PC-3 (cell line): ENCODE measurements at regions not wholly inside any gene's neighbourhood (a gene's known extent, or its start where the extent isn't known, plus 50 kb on each side); places are given as distances from the start of the nearest gene placed in this dataset.

Source experiments
- ATAC-seq: fragments of 200-7000 bp; cut with Tn5 transposase; 2 replicates; pipeline ENCODE4 v1.9.1; 2020; ENCODE audit warnings: mild to moderate bottlenecking, moderate library complexity
- BruUV-seq: library from RNA; stranded (reverse); fragments of 400-500 nt; replicated peaks from 2 replicates; lab custom pipeline; 2021; lab: Mats Ljungman, UMichigan
- CTCF ChIA-PET: fragments of 300-600 bp; sonication (Branson Sonifier 250); formaldehyde crosslinking; loops from one replicate; lab custom pipeline; 2022; ENCODE audit warnings: antibody characterized with exemption; lab: Charles Lee
- POLR2A ChIA-PET: fragments of 300-600 bp; sonication (Branson Sonifier 250); formaldehyde crosslinking; loops from one replicate; lab custom pipeline; 2022; ENCODE audit warnings: antibody characterized with exemption; ENCODE audit not compliant: unreplicated experiment; lab: Charles Lee
- DNase-seq: peaks from one replicate; pipeline ENCODE4 v3.0.0-alpha.2; 2015
- H2AFZ ChIP-seq: fragments of 300-600 bp; sonication (generic); 2 replicates; pipeline ENCODE4 v1.6.0; 2016; ENCODE audit warnings: antibody characterized with exemption, low read length
- H3F3A ChIP-seq: fragments of 300-600 bp; sonication (generic); one replicate; pipeline ENCODE4 v1.6.0; 2017; ENCODE audit warnings: antibody characterized with exemption, low read length, control low read depth, mild to moderate bottlenecking; ENCODE audit not compliant: unreplicated experiment
- H3K27ac ChIP-seq: fragments of 300-600 bp; sonication (generic); 2 replicates; pipeline ENCODE4 v1.5.1; 2016; ENCODE audit warnings: mild to moderate bottlenecking, low read length
- H3K27me3 ChIP-seq: fragments of 300-600 bp; sonication (generic); 2 replicates; pipeline ENCODE4 v1.6.1; 2016; ENCODE audit warnings: low read length, mixed read lengths
- H3K36me3 ChIP-seq: fragments of 300-600 bp; sonication (generic); 2 replicates; pipeline ENCODE4 v1.6.1; 2016; ENCODE audit warnings: low read depth, mixed run types, low read length, mixed read lengths
- H3K4me1 ChIP-seq: fragments of 300-600 bp; sonication (generic); 2 replicates; pipeline ENCODE4 v1.5.1; 2016; ENCODE audit warnings: low read length; ENCODE audit not compliant: insufficient read depth
- H3K4me2 ChIP-seq: fragments of 300-600 bp; sonication (generic); 2 replicates; pipeline ENCODE4 v1.6.0; 2016; ENCODE audit warnings: low read length
- H3K4me3 ChIP-seq: fragments of 300-600 bp; sonication (generic); 2 replicates; pipeline ENCODE4 v1.5.1; 2016; ENCODE audit warnings: mild to moderate bottlenecking, low read length, mixed read lengths
- H3K79me2 ChIP-seq: fragments of 300-600 bp; sonication (generic); 2 replicates; pipeline ENCODE4 v1.6.1; 2017; ENCODE audit warnings: low read length, mixed read lengths
- H3K9ac ChIP-seq: fragments of 300-600 bp; sonication (generic); 2 replicates; pipeline ENCODE4 v1.6.0; 2016; ENCODE audit warnings: mild to moderate bottlenecking, low read length
- H3K9me2 ChIP-seq: fragments of 300-600 bp; sonication (generic); replicated peaks from 2 replicates; pipeline ENCODE4 v1.6.1; 2016; ENCODE audit warnings: mixed run types, low read length, mixed read lengths
- H3K9me3 ChIP-seq: fragments of 300-600 bp; sonication (generic); 2 replicates; pipeline ENCODE4 v1.6.1; 2016; ENCODE audit warnings: low read length, mixed read lengths
- H4K20me1 ChIP-seq: fragments of 300-600 bp; sonication (generic); 2 replicates; pipeline ENCODE4 v1.6.1; 2016; ENCODE audit warnings: low read length, mixed read lengths
- EZH2 ChIP-seq: fragments of 300-600 bp; sonication (generic); IDR thresholded peaks from one replicate; pipeline ENCODE4 v1.6.1; 2017; ENCODE audit warnings: antibody characterized with exemption, mild to moderate bottlenecking, low read length; ENCODE audit not compliant: unreplicated experiment
- EZH2phosphoT487 ChIP-seq: fragments of 300-600 bp; sonication (generic); IDR thresholded peaks from 2 replicates; pipeline ENCODE4 v1.6.1; 2018; ENCODE audit warnings: mild to moderate bottlenecking, antibody characterized with exemption, low read length, borderline replicate concordance
- intact Hi-C: fragments of 100-400 bp; cut with micrococcal nuclease; formaldehyde crosslinking; loops from 2 replicates; pipeline ENCODE4 v1.9.0; 2023
- TF ChIP-seq, protein P1 (sequence below): fragments of 300-600 bp; sonication (generic); conservative IDR thresholded peaks from 2 replicates; pipeline ENCODE4 v1.5.1; 2017; ENCODE audit warnings: antibody characterized with exemption, low read depth, mild to moderate bottlenecking, low read length

DNA sequence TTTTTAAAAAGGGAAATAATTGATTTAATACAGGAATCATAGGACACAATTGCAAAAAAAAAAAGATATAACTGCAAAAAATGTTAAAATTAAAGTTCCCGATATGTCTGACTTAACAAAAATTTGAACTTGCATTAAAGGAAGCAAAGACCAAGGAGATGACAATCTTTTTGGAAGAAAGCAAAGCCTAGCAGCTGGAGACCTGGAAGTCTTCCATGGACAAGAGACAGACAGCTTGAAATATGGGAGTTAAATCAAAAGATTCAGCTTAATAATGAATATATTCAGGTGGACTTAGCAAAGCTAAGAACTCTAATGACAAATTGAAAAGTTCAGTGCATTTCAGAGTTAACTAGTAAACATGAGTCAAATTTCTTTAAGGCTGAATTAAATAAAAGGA lies 568.7 kb upstream of the RGMB start:
- no peaks in the 10 kb centered on the region for H4K20me1 ChIP-seq
- POLR2A ChIA-PET, result no interaction called here
- no peaks in the 10 kb centered on the region for H3K9me2 ChIP-seq
- no TSS peak for BruUV-seq
- H3K9ac ChIP-seq, result no peak overlapping the region
- no peak overlapping the region for H3K4me3 ChIP-seq
- no peak overlapping the region for H3K27ac ChIP-seq
- H3K36me3 ChIP-seq, result no peaks in the 10 kb centered on the region
- CTCF ChIA-PET, result no interaction called here
- ATAC-seq, result no peak
- H3K79me2 ChIP-seq, result no peaks in the 10 kb centered on the region
- no peaks in the 10 kb centered on the region for H3K9me3 ChIP-seq
- DNase-seq, result no peak
- no peak overlapping the region for H2AFZ ChIP-seq
- TF ChIP-seq, protein P1, sequence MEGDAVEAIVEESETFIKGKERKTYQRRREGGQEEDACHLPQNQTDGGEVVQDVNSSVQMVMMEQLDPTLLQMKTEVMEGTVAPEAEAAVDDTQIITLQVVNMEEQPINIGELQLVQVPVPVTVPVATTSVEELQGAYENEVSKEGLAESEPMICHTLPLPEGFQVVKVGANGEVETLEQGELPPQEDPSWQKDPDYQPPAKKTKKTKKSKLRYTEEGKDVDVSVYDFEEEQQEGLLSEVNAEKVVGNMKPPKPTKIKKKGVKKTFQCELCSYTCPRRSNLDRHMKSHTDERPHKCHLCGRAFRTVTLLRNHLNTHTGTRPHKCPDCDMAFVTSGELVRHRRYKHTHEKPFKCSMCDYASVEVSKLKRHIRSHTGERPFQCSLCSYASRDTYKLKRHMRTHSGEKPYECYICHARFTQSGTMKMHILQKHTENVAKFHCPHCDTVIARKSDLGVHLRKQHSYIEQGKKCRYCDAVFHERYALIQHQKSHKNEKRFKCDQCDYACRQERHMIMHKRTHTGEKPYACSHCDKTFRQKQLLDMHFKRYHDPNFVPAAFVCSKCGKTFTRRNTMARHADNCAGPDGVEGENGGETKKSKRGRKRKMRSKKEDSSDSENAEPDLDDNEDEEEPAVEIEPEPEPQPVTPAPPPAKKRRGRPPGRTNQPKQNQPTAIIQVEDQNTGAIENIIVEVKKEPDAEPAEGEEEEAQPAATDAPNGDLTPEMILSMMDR, result no peak
- no peak for TF ChIP-seq EZH2
- H3K4me2 ChIP-seq, result no peak overlapping the region
- H3K4me1 ChIP-seq, result no peaks in the 10 kb centered on the region
- no peaks in the 10 kb centered on the region for H3K27me3 ChIP-seq
- H3F3A ChIP-seq, result no peaks in the 10 kb centered on the region
- intact Hi-C loops, result no loop called here

DNA sequence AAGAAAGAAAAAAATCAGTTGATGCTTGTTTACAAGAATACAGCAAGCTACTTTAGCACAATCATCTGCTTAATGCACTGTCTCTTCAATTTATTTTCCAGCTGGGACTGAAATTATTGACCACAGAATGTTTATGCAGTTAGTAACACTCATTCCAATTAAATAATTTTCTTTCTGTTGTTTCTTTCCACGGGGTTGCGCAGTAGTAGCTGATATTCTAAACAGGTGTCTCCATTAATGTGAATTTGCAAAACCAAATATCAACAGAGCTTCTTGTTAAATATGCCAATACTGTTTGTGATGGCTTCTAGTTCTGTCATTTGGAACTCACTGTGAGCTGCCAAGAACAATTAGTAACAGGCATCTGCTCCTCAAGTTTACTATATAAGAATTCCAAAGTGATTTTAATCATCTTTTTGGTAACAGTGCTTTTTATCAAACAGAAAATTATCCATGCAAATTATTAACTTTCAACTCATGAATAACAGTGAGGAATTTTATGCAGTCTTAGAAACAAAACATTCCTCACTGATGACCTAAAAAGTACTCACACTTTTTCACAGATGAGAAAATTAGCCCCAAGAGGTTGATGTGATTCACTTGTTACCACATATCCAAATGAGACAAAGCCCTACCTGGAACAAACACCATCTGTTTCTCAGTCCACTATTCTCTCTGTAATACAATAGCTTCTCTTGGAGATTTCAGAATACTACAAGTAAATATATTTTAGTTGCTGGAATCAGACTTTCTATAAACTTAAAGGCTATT lies 567.6 kb upstream of the RGMB start:
- H3K27me3 ChIP-seq, result no peaks in the 10 kb centered on the region
- no peak for ATAC-seq
- H2AFZ ChIP-seq, result no peak overlapping the region
- ChIA-PET CTCF (no interaction called here), POLR2A (no interaction called here)
- no peak for TF ChIP-seq EZH2
- TF ChIP-seq, protein P1, result no peak
- H3K79me2 ChIP-seq, result no peaks in the 10 kb centered on the region
- H3K4me1 ChIP-seq, result no peaks in the 10 kb centered on the region
- no peaks in the 10 kb centered on the region for H3K9me3 ChIP-seq
- H3K27ac ChIP-seq, result no peak overlapping the region
- H3K4me3 ChIP-seq, result no peak overlapping the region
- H3K9me2 ChIP-seq, result no peaks in the 10 kb centered on the region
- BruUV-seq, result no TSS peak
- H3K4me2 ChIP-seq, result no peak overlapping the region
- H3F3A ChIP-seq, result no peaks in the 10 kb centered on the region
- H4K20me1 ChIP-seq, result no peaks in the 10 kb centered on the region
- peak; percentile 15 for DNase-seq
- intact Hi-C loops, result no loop called here
- H3K36me3 ChIP-seq, result no peaks in the 10 kb centered on the region
- H3K9ac ChIP-seq, result no peak overlapping the region

DNA sequence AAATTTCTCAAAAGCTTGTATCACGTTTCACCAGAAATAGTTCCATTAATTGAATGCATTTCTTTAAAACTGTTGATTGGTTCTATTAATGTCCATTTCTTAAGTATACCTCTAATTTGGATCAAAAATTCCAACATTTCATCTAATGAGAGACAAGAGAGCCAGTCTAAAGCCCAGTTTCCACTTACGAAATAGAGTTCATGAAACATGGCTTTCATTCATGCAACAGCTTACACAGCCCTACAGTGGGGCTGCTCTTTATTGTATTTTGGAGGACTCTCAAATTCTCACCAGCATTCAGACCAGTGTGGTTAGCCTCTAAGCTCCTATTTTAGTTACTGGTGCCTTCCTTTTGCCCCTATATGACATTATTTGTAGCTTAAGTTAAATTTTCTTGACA lies 566.9 kb upstream of the RGMB start:
- Histone ChIP-seq H3K79me2 (no peaks in the 10 kb centered on the region), H3F3A (no peaks in the 10 kb centered on the region), H3K36me3 (no peaks in the 10 kb centered on the region), H3K9me3 (no peaks in the 10 kb centered on the region), H3K4me1 (no peaks in the 10 kb centered on the region), H3K9ac (no peak overlapping the region), H3K27me3 (no peaks in the 10 kb centered on the region), H2AFZ (no peak overlapping the region), H3K4me2 (no peak overlapping the region), H3K9me2 (no peaks in the 10 kb centered on the region), H4K20me1 (no peaks in the 10 kb centered on the region), H3K4me3 (no peak overlapping the region), H3K27ac (no peak overlapping the region)
- BruUV-seq, result no TSS peak
- ChIA-PET CTCF (no interaction called here), POLR2A (no interaction called here)
- TF ChIP-seq EZH2 (no peak), EZH2phosphoT487 (no peak)
- TF ChIP-seq, protein P1, result no peak
- ATAC-seq (no peak), DNase-seq (no peak)
- intact Hi-C loops, result no loop called here
